Cardiac muscle cell (in vitro differentiated cells and primary cell): ENCODE measurements at regions not wholly inside any gene's neighbourhood (a gene's known extent, or its start where the extent isn't known, plus 50 kb on each side); places are given as distances from the start of the nearest gene placed in this dataset.

Source experiments
- DNase-seq, 2 donors: peaks; one replicate each; pipeline versions ENCODE4 v3.0.0 to v3.0.0-alpha.2; 2010 to 2017; ENCODE audit warnings: low read depth in 1 of 2, low spot score in 1 of 2
- H3K27ac ChIP-seq: fragments of 200-600 bp; sonication (generic); 2 replicates; pipeline ENCODE4 v1.5.1; 2016
- H3K27me3 ChIP-seq: fragments of 200-600 bp; sonication (generic); 2 replicates; pipeline ENCODE4 v1.6.0; 2016; ENCODE audit warnings: control low read depth
- H3K36me3 ChIP-seq: fragments of 200-600 bp; sonication (generic); 2 replicates; pipeline ENCODE4 v1.5.1; 2016; ENCODE audit warnings: control low read depth
- H3K4me1 ChIP-seq: fragments of 200-600 bp; sonication (generic); 2 replicates; pipeline ENCODE4 v1.8.1; 2017; ENCODE audit warnings: low read depth, mild to moderate bottlenecking, mixed run types
- H3K4me3 ChIP-seq: fragments of 200-600 bp; sonication (generic); 2 replicates; pipeline ENCODE4 v1.5.1; 2016; ENCODE audit warnings: mild to moderate bottlenecking
- H3K9me3 ChIP-seq: fragments of 200-600 bp; sonication (generic); 2 replicates; pipeline ENCODE4 v1.5.1; 2017; ENCODE audit warnings: low read depth, mild to moderate bottlenecking, control low read depth
- CTCF ChIP-seq: IDR thresholded peaks from 2 replicates; pipeline ENCODE4 v1.5.1; 2012; ENCODE audit warnings: low read depth, mild to moderate bottlenecking, low read length

GRCh38 chr9:103992938-103993579, 101.0 kb upstream of the SMC2 start:
- no peaks in the 10 kb centered on the region for H3K27me3 ChIP-seq
- no peak overlapping the region for H3K27ac ChIP-seq
- H3K4me1 ChIP-seq, result no peaks in the 10 kb centered on the region
- H3K9me3 ChIP-seq, result no peaks in the 10 kb centered on the region
- TF ChIP-seq CTCF, result no peak
- no peak for DNase-seq
- H3K4me3 ChIP-seq, result no peak overlapping the region
- no peaks in the 10 kb centered on the region for H3K36me3 ChIP-seq

GRCh38 chr9:103997856-103998370, 96.2 kb upstream of the SMC2 start:
- no peak for DNase-seq
- Histone ChIP-seq H3K9me3 (no peaks in the 10 kb centered on the region), H3K27me3 (no peaks in the 10 kb centered on the region), H3K4me3 (no peak overlapping the region), H3K36me3 (no peaks in the 10 kb centered on the region), H3K4me1 (no peaks in the 10 kb centered on the region), H3K27ac (no peak overlapping the region)
- TF ChIP-seq CTCF, result no peak

- Histone ChIP-seq H3K9me3 (no peaks in the 10 kb centered on the region), H3K4me1 (no peaks in the 10 kb centered on the region), H3K27ac (no peak overlapping the region), H3K4me3 (no peak overlapping the region), H3K27me3 (no peaks in the 10 kb centered on the region), H3K36me3 (no peaks in the 10 kb centered on the region)
- TF ChIP-seq CTCF, result no peak
- no peak for DNase-seq
Measured at GRCh38 chr9:103999375-104000062, 94.6 kb upstream of the SMC2 start.

GRCh38 chr9:104009826-104010225, 84.3 kb upstream of the SMC2 start:
- Histone ChIP-seq H3K36me3 (no peaks in the 10 kb centered on the region), H3K9me3 (no peaks in the 10 kb centered on the region), H3K27me3 (no peaks in the 10 kb centered on the region), H3K4me3 (no peak overlapping the region), H3K4me1 (no peaks in the 10 kb centered on the region), H3K27ac (no peak overlapping the region)
- peak in 1 of 2 donors; percentile 16 for DNase-seq
- no peak for TF ChIP-seq CTCF

- Histone ChIP-seq H3K9me3 (no peaks in the 10 kb centered on the region), H3K4me1 (no peaks in the 10 kb centered on the region), H3K4me3 (no peak overlapping the region), H3K36me3 (no peaks in the 10 kb centered on the region), H3K27me3 (no peaks in the 10 kb centered on the region), H3K27ac (no peak overlapping the region)
- TF ChIP-seq CTCF, result no peak
- no peak for DNase-seq
Measured at GRCh38 chr9:104022083-104022482, 72.0 kb upstream of the SMC2 start.
